Panc1 (cell line): ENCODE measurements at regions not wholly inside any gene's neighbourhood (a gene's known extent, or its start where the extent isn't known, plus 50 kb on each side); places are given as distances from the start of the nearest gene placed in this dataset.

Experiments used
- POLR2AphosphoS5 ChIP-seq: IDR thresholded peaks from 2 replicates; pipeline ENCODE4 v1.6.1; 2012; ENCODE audit warnings: mild to moderate bottlenecking, low read depth, low read length, moderate library complexity
- TCF7L2 ChIP-seq: IDR thresholded peaks from 2 replicates; pipeline ENCODE4 v1.6.1; 2011; ENCODE audit warnings: mild to moderate bottlenecking, low read depth, low read length, inconsistent platforms
- TF ChIP-seq, protein P1 (sequence below): fragments of 450-650 bp; IDR thresholded peaks from 2 replicates; pipeline ENCODE4 v1.5.1; 2017; ENCODE audit warnings: mild to moderate bottlenecking
- TF ChIP-seq, protein P2 (sequence below), 2 experiments: IDR thresholded peaks; 2 replicates each; pipeline ENCODE4 v1.6.1; 2011 to 2012; ENCODE audit warnings: low read depth in 2 of 2, control low read depth in 1 of 2, low read length in 1 of 2, mild to moderate bottlenecking in 1 of 2, moderate library complexity in 1 of 2; ENCODE audit not compliant: insufficient read depth in 1 of 2

DNA sequence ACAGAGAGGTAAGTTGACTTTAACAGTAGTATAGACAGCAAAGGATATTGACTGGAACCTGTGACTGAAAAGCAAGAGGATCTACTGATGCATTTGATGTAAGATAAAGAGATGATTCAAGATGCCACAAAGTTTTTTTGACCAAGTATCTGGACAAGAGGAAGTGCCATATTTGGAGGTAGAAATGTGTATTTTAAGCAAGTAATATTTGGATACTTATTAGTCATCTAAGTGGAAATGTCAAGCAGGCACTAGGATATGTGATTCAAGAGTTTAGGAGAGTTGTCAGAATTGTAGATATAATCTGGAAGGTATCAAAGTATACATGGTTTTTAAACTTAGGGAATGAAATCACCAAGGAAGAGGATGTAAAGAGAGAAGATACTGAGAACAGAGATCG lies 686.1 kb upstream of the CHD1 start:
- TF ChIP-seq, protein P1, sequence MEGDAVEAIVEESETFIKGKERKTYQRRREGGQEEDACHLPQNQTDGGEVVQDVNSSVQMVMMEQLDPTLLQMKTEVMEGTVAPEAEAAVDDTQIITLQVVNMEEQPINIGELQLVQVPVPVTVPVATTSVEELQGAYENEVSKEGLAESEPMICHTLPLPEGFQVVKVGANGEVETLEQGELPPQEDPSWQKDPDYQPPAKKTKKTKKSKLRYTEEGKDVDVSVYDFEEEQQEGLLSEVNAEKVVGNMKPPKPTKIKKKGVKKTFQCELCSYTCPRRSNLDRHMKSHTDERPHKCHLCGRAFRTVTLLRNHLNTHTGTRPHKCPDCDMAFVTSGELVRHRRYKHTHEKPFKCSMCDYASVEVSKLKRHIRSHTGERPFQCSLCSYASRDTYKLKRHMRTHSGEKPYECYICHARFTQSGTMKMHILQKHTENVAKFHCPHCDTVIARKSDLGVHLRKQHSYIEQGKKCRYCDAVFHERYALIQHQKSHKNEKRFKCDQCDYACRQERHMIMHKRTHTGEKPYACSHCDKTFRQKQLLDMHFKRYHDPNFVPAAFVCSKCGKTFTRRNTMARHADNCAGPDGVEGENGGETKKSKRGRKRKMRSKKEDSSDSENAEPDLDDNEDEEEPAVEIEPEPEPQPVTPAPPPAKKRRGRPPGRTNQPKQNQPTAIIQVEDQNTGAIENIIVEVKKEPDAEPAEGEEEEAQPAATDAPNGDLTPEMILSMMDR = no peak
- TF ChIP-seq POLR2AphosphoS5 (no peak), TCF7L2 (no peak)
- TF ChIP-seq, protein P2, sequence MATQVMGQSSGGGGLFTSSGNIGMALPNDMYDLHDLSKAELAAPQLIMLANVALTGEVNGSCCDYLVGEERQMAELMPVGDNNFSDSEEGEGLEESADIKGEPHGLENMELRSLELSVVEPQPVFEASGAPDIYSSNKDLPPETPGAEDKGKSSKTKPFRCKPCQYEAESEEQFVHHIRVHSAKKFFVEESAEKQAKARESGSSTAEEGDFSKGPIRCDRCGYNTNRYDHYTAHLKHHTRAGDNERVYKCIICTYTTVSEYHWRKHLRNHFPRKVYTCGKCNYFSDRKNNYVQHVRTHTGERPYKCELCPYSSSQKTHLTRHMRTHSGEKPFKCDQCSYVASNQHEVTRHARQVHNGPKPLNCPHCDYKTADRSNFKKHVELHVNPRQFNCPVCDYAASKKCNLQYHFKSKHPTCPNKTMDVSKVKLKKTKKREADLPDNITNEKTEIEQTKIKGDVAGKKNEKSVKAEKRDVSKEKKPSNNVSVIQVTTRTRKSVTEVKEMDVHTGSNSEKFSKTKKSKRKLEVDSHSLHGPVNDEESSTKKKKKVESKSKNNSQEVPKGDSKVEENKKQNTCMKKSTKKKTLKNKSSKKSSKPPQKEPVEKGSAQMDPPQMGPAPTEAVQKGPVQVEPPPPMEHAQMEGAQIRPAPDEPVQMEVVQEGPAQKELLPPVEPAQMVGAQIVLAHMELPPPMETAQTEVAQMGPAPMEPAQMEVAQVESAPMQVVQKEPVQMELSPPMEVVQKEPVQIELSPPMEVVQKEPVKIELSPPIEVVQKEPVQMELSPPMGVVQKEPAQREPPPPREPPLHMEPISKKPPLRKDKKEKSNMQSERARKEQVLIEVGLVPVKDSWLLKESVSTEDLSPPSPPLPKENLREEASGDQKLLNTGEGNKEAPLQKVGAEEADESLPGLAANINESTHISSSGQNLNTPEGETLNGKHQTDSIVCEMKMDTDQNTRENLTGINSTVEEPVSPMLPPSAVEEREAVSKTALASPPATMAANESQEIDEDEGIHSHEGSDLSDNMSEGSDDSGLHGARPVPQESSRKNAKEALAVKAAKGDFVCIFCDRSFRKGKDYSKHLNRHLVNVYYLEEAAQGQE (IDR thresholded peaks at IDR 0.05; ENCODE audit: insufficient read depth in 1 of 2, low read depth in 2 of 2, low read length in 1 of 2) = no peak
